CD4-positive, alpha-beta T cell (primary cell): ENCODE measurements at regions not wholly inside any gene's neighbourhood (a gene's known extent, or its start where the extent isn't known, plus 50 kb on each side); places are given as distances from the start of the nearest gene placed in this dataset.

Source experiments
- ATAC-seq: fragments of 200-7000 bp; cut with Tn5 transposase; one replicate; pipeline ENCODE4 v1.10.0; 2022; ENCODE audit warnings: mild to moderate bottlenecking; ENCODE audit not compliant: poor library complexity
- CTCF ChIA-PET: fragments of 350-600 bp; sonication (Branson Sonifier 250); formaldehyde crosslinking; loops from one replicate; lab custom pipeline; 2021; ENCODE audit warnings: antibody characterized with exemption, inconsistent platforms; lab: Charles Lee
- POLR2A ChIA-PET: fragments of 350-600 bp; sonication (Branson Sonifier 250); formaldehyde crosslinking; loops from one replicate; lab custom pipeline; 2021; ENCODE audit warnings: antibody characterized with exemption, inconsistent platforms; lab: Charles Lee
- DNase-seq, 14 experiments: peaks; one replicate each; pipeline ENCODE4 v3.0.0-alpha.2; 2013 to 2020; ENCODE audit warnings: mixed read lengths in 2 of 14
- H3K27ac ChIP-seq, 2 donors: one replicate each; pipeline versions ENCODE4 v1.5.1 to v1.7.0; 2013; ENCODE audit warnings: low read length in 2 of 2, low read depth in 1 of 2, mild to moderate bottlenecking in 1 of 2
- H3K27me3 ChIP-seq, 2 experiments: 1 replicate in 1 of 2; 2 replicates in 1 of 2; pipeline versions ENCODE4 v1.6.1 to v1.7.0; 2013; ENCODE audit warnings: low read length in 2 of 2, control low read depth in 1 of 2, mild to moderate bottlenecking in 1 of 2, moderate library complexity in 1 of 2; ENCODE audit not compliant: insufficient read depth in 2 of 2, control insufficient read depth in 1 of 2
- H3K36me3 ChIP-seq: one replicate; pipeline ENCODE4 v1.6.1; 2013; ENCODE audit warnings: low read length, control low read depth; ENCODE audit not compliant: insufficient read depth
- H3K4me1 ChIP-seq: one replicate; pipeline ENCODE4 v1.6.1; 2013; ENCODE audit warnings: low read length, control low read depth; ENCODE audit not compliant: insufficient read depth
- H3K4me3 ChIP-seq: one replicate; pipeline ENCODE4 v1.5.1; 2013; ENCODE audit warnings: mild to moderate bottlenecking, low read length, moderate library complexity
- H3K9me3 ChIP-seq, 2 experiments: 1 replicate in 1 of 2; 2 replicates in 1 of 2; pipeline versions ENCODE4 v1.6.1 to v1.7.0; 2013; ENCODE audit warnings: low read length in 2 of 2, mild to moderate bottlenecking in 2 of 2, control low read depth in 1 of 2, moderate library complexity in 1 of 2; ENCODE audit not compliant: control insufficient read depth in 1 of 2, insufficient read depth in 1 of 2
- H3K27ac Mint-ChIP-seq: one replicate; pipeline ENCODE4 v1.8.0; 2020; ENCODE audit warnings: mixed read lengths
- H3K27me3 Mint-ChIP-seq: one replicate; pipeline ENCODE4 v1.8.0; 2021; ENCODE audit warnings: mixed read lengths
- H3K36me3 Mint-ChIP-seq: one replicate; pipeline ENCODE4 v1.8.0; 2021; ENCODE audit warnings: low read depth, mixed read lengths
- H3K4me1 Mint-ChIP-seq: one replicate; pipeline ENCODE4 v1.8.0; 2021; ENCODE audit warnings: low read depth, mixed read lengths
- H3K4me3 Mint-ChIP-seq: one replicate; pipeline ENCODE4 v1.8.0; 2020; ENCODE audit warnings: mild to moderate bottlenecking, mixed read lengths
- H3K9me3 Mint-ChIP-seq: one replicate; pipeline ENCODE4 v1.8.0; 2020; ENCODE audit warnings: mixed read lengths
- CTCF ChIP-seq: fragments of 200-600 bp; IDR thresholded peaks from one replicate; pipeline ENCODE4 v1.8.0; 2022; ENCODE audit warnings: antibody characterized with exemption, mild to moderate bottlenecking
- intact Hi-C, 2 experiments: fragments of 100-400 bp; cut with DNase I in 1 of 2; cut with micrococcal nuclease in 1 of 2; formaldehyde crosslinking; loops; one replicate each; pipeline versions ENCODE4 v1.15.1 to v1.9.0; 2023 to 2025; cut with DNase I, micrococcal nuclease

- intact Hi-C loops, result no loop called here
- no peaks in the 10 kb centered on the region for H3K4me1 Mint-ChIP-seq
- peaks cover 2% of the 10 kb centered on the region for H3K9me3 Mint-ChIP-seq
- CTCF ChIA-PET, result no interaction called here
- Histone ChIP-seq H3K4me3 (no peak overlapping the region), H3K9me3 (peaks cover 4 to 5% of the 10 kb centered on the region in 2 experiments), H3K27ac (no peak overlapping the region), H3K27me3 (peaks cover 0 to 4% of the 10 kb centered on the region in 2 experiments), H3K36me3 (no peaks in the 10 kb centered on the region), H3K4me1 (no peaks in the 10 kb centered on the region)
- no peaks in the 10 kb centered on the region for H3K36me3 Mint-ChIP-seq
- no peak overlapping the region for H3K27ac Mint-ChIP-seq
- no peak overlapping the region for H3K4me3 Mint-ChIP-seq
- H3K27me3 Mint-ChIP-seq, result peaks cover 38% of the 10 kb centered on the region
- DNase-seq (no peak), ATAC-seq (no peak)
- no peak for TF ChIP-seq CTCF
- POLR2A ChIA-PET, result no interaction called here
These were observed 51.3 kb upstream of the RBBP6 start for GRCh38 chr16:24488045-24488444.
